K562 (cell line): ENCODE measurements at regions not wholly inside any gene's neighbourhood (a gene's known extent, or its start where the extent isn't known, plus 50 kb on each side); places are given as distances from the start of the nearest gene placed in this dataset.

Experiments
- ATAC-seq: fragments of 200-7000 bp; cut with Tn5 transposase; 3 replicates; pipeline ENCODE4 v1.9.1; 2020; ENCODE audit warnings: moderate library complexity
- BruUV-seq: library from RNA; stranded (reverse); fragments of 400-500 nt; replicated peaks from 2 replicates; lab custom pipeline; 2021; lab: Mats Ljungman, UMichigan
- CTCF ChIA-PET: fragments of 300-600 bp; formaldehyde crosslinking; extraction: SDS; loops from one replicate; lab custom pipeline; 2021; ENCODE audit warnings: low intra/inter-chr PET ratio; lab: Yijun Ruan, JAX
- POLR2A ChIA-PET: fragments of 300-600, 350-650 bp; sonication (Branson Sonifier 250); formaldehyde crosslinking; extraction: SDS; loops from one replicate; lab custom pipeline; 2021; ENCODE audit warnings: antibody characterized with exemption, inconsistent platforms; lab: Yijun Ruan, JAX
- DNase-seq, 4 experiments: peaks; one replicate each; pipeline versions ENCODE4 v3.0.0 to v3.0.0-alpha.2; 2011 to 2018; ENCODE audit warnings: low spot score in 3 of 4, mixed read lengths in 3 of 4; ENCODE audit errors: extremely low read depth in 1 of 4
- FAIRE-seq: peaks from 2 replicates; lab custom pipeline; 2011; peaks lifted over from hg19 to GRCh38; lab: Jason Lieb, UNC
- H2AFZ ChIP-seq: 2 replicates; pipeline ENCODE4 v1.6.0; 2011; ENCODE audit warnings: low read depth, low read length, control low read depth, inconsistent platforms
- H3K27ac ChIP-seq: fragments of 200-600 bp; 3 replicates; pipeline ENCODE4 v1.8.0; 2011; ENCODE audit warnings: low read depth, mild to moderate bottlenecking, control low read depth, inconsistent platforms, low read length, moderate library complexity, mixed read lengths; ENCODE audit errors: extremely low read depth
- H3K27me3 ChIP-seq, 2 experiments: fragments of 300-600 bp in 1 of 2; 2 replicates in 1 of 2; 3 replicates in 1 of 2; pipeline versions ENCODE4 v1.6.0 to v1.8.0; 2011; ENCODE audit warnings: inconsistent platforms in 2 of 2, low read length in 2 of 2, mild to moderate bottlenecking in 1 of 2, mixed read lengths in 1 of 2, moderate library complexity in 1 of 2; ENCODE audit not compliant: control insufficient read depth in 2 of 2, insufficient read depth in 2 of 2
- H3K36me3 ChIP-seq: fragments of 300-600 bp; 3 replicates; pipeline ENCODE4 v1.8.0; 2011; ENCODE audit warnings: mild to moderate bottlenecking, low read length, inconsistent platforms; ENCODE audit not compliant: control insufficient read depth, insufficient read depth
- H3K4me1 ChIP-seq, 2 experiments: fragments of 200-600 bp in 1 of 2; replicated peaks in 1 of 2; 2 replicates in 1 of 2; 3 replicates in 1 of 2; pipeline versions ENCODE4 v1.5.1 to v1.8.0; 2011; ENCODE audit warnings: inconsistent platforms in 2 of 2, low read length in 2 of 2, mild to moderate bottlenecking in 1 of 2, mixed read lengths in 1 of 2, moderate library complexity in 1 of 2; ENCODE audit not compliant: control insufficient read depth in 2 of 2, insufficient read depth in 2 of 2
- H3K4me2 ChIP-seq: 2 replicates; pipeline ENCODE4 v1.6.1; 2011; ENCODE audit warnings: low read length, control low read depth, inconsistent platforms, mixed read lengths; ENCODE audit not compliant: insufficient read depth
- H3K4me3 ChIP-seq: fragments of 200-600 bp; sonication (generic), shearing (Covaris generic); 2 replicates; pipeline ENCODE4 v1.5.1; 2016; ENCODE audit warnings: control low read depth, inconsistent platforms
- H3K79me2 ChIP-seq: fragments of 200-600 bp; 3 replicates; pipeline ENCODE4 v1.8.0; 2011; ENCODE audit warnings: low read length, inconsistent platforms; ENCODE audit not compliant: control insufficient read depth, insufficient read depth
- H3K9ac ChIP-seq, 2 experiments: 2 replicates each; pipeline versions ENCODE4 v1.6.0 to v1.6.1; 2011; ENCODE audit warnings: low read depth in 2 of 2, low read length in 2 of 2, control low read depth in 1 of 2, inconsistent platforms in 1 of 2, mild to moderate bottlenecking in 1 of 2, mixed read lengths in 1 of 2; ENCODE audit not compliant: insufficient read depth in 1 of 2
- H3K9me1 ChIP-seq: one replicate; pipeline ENCODE4 v1.6.0; 2011; ENCODE audit warnings: inconsistent platforms, mild to moderate bottlenecking, low read length, moderate library complexity; ENCODE audit not compliant: control insufficient read depth, insufficient read depth
- H3K9me3 ChIP-seq: replicated peaks from 2 replicates; pipeline ENCODE4 v1.5.1; 2011; ENCODE audit warnings: low read depth, low read length, inconsistent platforms; ENCODE audit not compliant: control insufficient read depth, insufficient read depth
- H4K20me1 ChIP-seq: replicated peaks from 2 replicates; pipeline ENCODE4 v1.6.1; 2011; ENCODE audit warnings: low read length, inconsistent platforms, mixed read lengths; ENCODE audit not compliant: control insufficient read depth, insufficient read depth
- ATF6 ChIP-seq: sonication (generic); formaldehyde crosslinking; IDR thresholded peaks from 2 replicates; pipeline ENCODE4 v1.4.0; 2020; ENCODE audit warnings: mild to moderate bottlenecking, missing genetic modification reagents
- KAT8 ChIP-seq: fragments of 450-650 bp; IDR thresholded peaks from 2 replicates; pipeline ENCODE4 v1.6.1; 2016; ENCODE audit warnings: low read depth, mild to moderate bottlenecking
- NBN ChIP-seq: fragments of 450-650 bp; IDR thresholded peaks from 2 replicates; pipeline ENCODE4 v1.6.1; 2016; ENCODE audit warnings: low read depth, mild to moderate bottlenecking
- NFIX ChIP-seq: fragments of 250-450 bp; sonication (Bioruptor Pico); IDR thresholded peaks from 2 replicates; pipeline ENCODE4 v1.4.0; 2020; ENCODE audit warnings: low read depth, mild to moderate bottlenecking, moderate library complexity
- ZNF551 ChIP-seq: fragments of 250-450 bp; sonication (Bioruptor Pico); IDR thresholded peaks from 2 replicates; pipeline ENCODE4 v1.5.0; 2021; ENCODE audit warnings: mild to moderate bottlenecking, moderate library complexity
- ZNF766 ChIP-seq: fragments of 200-800 bp; sonication (Bioruptor generic); conservative IDR thresholded peaks from 2 replicates; pipeline ENCODE4 v1.6.1; 2016; ENCODE audit warnings: missing genetic modification characterization, missing compliant biosample characterization
- WGBS: fragments of 100-300 bp; shearing (Covaris generic); methylation state at CpG from one replicate; pipeline ENCODE4 v1.1.6; 2016; ENCODE audit warnings: low coverage, mixed read lengths; ENCODE audit not compliant: insufficient coverage; ENCODE audit errors: missing lambda C conversion rate; 5-methylcytosine and 5-hydroxymethylcytosine counted together
- in situ Hi-C: fragments of 300-500 bp; cut with MboI; formaldehyde crosslinking; loops from 4 replicates; pipeline ENCODE4 v1.15.0; 2018; ENCODE audit warnings: inconsistent platforms, mixed read lengths
- intact Hi-C: fragments of 100-400 bp; cut with micrococcal nuclease; formaldehyde crosslinking; loops from 2 replicates; pipeline ENCODE4 v1.14.2; 2022

- no peaks in the 10 kb centered on the region for H3K27me3 ChIP-seq
- FAIRE-seq, result no peak
- in situ Hi-C loops, result no loop called here
- DNase-seq, result no peak
- ChIA-PET CTCF (no interaction called here), POLR2A (no interaction called here)
- H3K9ac ChIP-seq, result no peak overlapping the region
- no peaks in the 10 kb centered on the region for H3K79me2 ChIP-seq
- H3K27ac ChIP-seq, result no peak overlapping the region
- TF ChIP-seq ZNF766 (CRISPR knock-in tag), result no peak
- no peak for TF ChIP-seq ATF6
- TF ChIP-seq KAT8, result no peak
- no peak for TF ChIP-seq NFIX
- TF ChIP-seq NBN, result no peak
- no peaks in the 10 kb centered on the region for H3K4me1 ChIP-seq
- H2AFZ ChIP-seq, result no peak overlapping the region
- H3K4me3 ChIP-seq, result no peak overlapping the region
- intact Hi-C loops, result no loop called here
- no peaks in the 10 kb centered on the region for H3K9me3 ChIP-seq
- no peaks in the 10 kb centered on the region for H4K20me1 ChIP-seq
- no peak overlapping the region for H3K4me2 ChIP-seq
- ATAC-seq, result no peak
- no TSS peak for BruUV-seq
- H3K9me1 ChIP-seq, result no peaks in the 10 kb centered on the region
- H3K36me3 ChIP-seq, result no peaks in the 10 kb centered on the region
Measured at GRCh38 chr12:28950049-28950448, 199.0 kb upstream of the FAR2 start.

DNA sequence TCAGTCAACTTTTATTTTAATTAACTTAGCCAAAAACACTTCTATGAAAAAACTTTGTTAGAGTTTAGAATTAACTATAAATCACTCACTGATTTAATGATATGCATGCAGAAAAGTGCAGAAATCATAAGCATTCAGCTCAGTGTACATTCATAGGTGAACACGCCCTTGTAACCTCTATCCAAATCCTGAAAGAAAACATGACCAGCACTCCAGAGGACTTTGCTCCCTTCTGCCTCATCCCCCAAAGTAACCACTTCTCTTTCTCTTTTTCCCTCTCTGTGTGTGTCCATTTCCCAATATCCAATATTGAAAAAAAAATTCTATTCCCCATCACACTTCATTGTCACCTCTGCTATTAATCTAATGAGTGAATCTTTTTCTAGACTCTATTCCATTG, 197.1 kb upstream of the FAR2 start:
- in situ Hi-C loops (no loop called here), intact Hi-C loops (no loop called here)
- no peaks in the 10 kb centered on the region for H3K27me3 ChIP-seq
- no peak overlapping the region for H3K4me3 ChIP-seq
- H3K36me3 ChIP-seq, result no peaks in the 10 kb centered on the region
- H3K9ac ChIP-seq, result no peak overlapping the region
- no peak overlapping the region for H2AFZ ChIP-seq
- H4K20me1 ChIP-seq, result no peaks in the 10 kb centered on the region
- WGBS, result 0% methylated on average over 1 of the region's 1 CpG
- no peaks in the 10 kb centered on the region for H3K9me1 ChIP-seq
- ChIA-PET CTCF (no interaction called here), POLR2A (no interaction called here)
- FAIRE-seq (no peak), DNase-seq (no peak), ATAC-seq (no peak)
- no TSS peak for BruUV-seq
- no peaks in the 10 kb centered on the region for H3K4me1 ChIP-seq
- H3K27ac ChIP-seq, result no peak overlapping the region
- H3K9me3 ChIP-seq, result no peaks in the 10 kb centered on the region
- no peak overlapping the region for H3K4me2 ChIP-seq
- H3K79me2 ChIP-seq, result no peaks in the 10 kb centered on the region
- no peak for TF ChIP-seq ZNF551 (CRISPR knock-in tag)
